SW480 (cell line): ENCODE measurements at regions not wholly inside any gene's neighbourhood (a gene's known extent, or its start where the extent isn't known, plus 50 kb on each side); places are given as distances from the start of the nearest gene placed in this dataset.
"Not testable (repeated sequence)": the region's sequence is repeated elsewhere in the genome, so short reads cannot be mapped to it uniquely, and the experiment has no call there.

Experiments
- DNase-seq: peaks from one replicate; pipeline ENCODE4 v3.0.0-alpha.2; 2016; ENCODE audit warnings: low spot score

DNA sequence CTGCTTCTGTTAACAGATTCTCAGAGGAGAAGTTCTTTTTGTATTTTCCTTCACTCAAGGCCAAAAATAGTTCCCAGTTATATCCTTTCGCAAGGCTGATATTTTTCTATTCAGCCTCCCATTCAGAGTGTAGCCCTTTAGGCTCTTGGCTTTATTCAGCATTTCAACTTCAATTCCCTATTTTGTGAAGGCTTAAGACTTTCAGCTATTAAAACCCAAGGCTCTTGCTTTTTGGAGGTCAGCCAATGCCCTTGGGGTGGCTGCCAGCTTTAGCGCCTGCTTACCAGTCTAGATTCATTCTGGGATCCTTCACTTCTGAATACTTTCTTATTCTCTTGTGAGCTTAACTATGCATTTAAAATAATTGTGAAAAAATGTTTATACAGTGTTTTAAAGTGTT is 57.3 kb upstream of the ADGRA3 start:
- DNase-seq = no peak

DNA sequence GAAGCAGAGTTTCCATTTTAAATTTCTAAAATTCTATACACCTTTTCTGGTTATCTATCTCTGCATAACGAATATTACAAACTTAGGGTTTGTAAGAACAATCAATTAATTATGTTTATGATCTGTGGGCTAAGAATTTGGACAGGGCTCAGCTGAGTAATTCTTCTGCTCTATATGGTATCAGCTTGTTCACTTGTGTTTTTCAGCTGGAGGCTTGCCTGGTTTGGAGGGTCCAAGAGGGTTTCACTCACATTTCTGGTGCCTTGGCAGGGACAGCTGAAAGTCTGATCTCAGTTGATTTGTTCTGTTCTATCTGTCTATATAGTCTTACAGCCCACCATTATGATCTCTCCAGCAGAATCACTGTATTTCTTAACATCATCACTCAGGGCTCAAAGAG is 57.8 kb upstream of the ADGRA3 start:
- DNase-seq = no peak

DNA sequence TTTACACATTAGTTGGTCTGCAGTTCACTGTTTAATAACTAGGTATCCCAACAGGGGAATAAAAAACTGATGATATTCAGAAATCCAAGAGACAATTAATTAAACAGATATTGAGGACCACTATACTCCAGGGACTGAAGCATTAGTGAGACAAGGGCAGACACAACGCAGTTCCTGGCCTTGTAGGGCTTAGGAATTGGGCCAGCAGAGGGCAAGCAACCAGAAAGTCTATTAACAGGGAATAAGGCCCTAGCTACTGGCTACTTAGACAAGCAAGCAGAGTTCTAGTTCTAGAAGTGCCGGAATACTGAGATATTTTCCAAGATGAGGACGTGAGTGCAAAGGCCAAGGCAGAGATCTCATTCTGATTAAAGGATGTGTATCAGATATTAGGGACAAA is 58.6 kb upstream of the ADGRA3 start:
- no peak for DNase-seq

DNA sequence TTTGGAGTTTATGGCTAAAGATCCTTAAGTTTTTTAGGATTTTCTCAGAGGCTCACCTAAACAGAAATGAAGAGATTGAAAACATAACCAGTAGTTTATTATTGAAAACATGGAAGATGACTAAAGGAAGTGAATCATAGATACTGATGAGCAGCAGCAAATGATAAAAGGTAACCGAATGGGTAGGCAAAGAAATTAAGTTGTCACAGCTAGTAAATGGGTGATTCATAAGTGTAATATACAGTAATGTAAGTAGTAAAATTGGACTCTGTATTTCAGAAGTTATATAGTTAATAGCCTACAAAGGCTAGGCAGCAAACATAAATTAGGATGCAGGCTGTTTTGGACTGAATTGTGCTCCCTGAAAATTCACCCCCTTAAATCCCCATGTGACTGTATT is 59.0 kb upstream of the ADGRA3 start:
- no peak for DNase-seq

- no peak for DNase-seq
These were observed 71.4 kb upstream of the ADGRA3 start for GRCh38 chr4:22587253-22587652.

DNA sequence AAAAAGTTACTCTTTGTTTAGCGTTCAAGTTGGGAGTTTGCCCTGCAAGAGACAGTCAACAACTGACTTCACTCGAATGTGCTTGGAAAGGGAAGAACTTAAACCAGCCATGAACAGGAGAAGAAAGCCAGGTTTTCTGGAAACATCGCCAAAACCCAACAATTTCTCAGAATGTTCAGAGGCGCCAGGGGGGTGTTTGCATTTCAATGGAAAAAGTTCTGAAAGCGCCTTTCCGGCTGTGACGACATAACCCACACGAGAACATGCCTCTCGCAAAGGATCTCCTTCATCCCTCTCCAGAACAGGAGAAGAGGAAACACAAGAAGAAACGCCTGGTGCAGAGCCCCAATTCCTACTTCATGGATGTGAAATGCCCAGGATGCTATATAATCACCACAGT is 78.1 kb upstream of the ADGRA3 start:
- no peak for DNase-seq

DNA sequence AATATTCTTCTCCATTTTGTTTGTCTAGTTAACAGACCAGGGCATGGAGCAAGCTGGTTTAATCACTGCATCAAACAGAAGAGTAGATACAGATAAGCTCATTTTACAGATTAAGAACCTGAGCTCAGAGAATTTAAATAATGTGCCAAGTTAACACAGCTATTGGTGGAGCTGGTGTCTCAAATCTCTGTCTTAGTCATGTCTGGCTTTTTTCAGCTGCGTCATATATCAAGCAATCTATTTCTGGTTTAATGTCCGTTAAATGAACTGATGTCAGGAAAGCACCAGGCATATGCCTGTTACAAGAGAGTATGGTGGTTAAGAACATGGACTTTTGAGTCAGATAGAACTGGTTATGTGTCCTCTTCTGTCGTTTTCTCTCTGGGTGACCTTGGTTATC is 79.8 kb upstream of the ADGRA3 start:
- no peak for DNase-seq

DNA sequence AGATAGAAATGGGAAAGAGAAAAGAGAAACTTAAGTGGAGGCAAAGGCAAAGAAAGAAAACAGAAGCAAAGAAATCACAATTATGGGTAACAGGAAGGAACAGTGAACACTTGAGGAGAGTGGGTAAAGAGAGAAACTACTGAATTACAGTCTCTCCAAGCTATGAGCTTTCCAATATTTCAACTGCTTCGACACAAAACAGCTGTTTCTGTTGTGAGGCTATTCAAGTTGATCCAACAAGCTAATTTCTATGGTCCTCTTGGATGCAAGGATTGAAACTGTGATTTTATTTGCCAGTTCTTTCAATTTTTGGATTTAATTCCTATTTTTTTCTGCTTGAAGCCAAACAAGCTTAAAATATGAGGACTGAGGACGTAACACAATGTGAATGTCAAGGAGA is 80.5 kb upstream of the ADGRA3 start:
- DNase-seq = no peak

GRCh38 chr4:22597471-22597870 is 81.6 kb upstream of the ADGRA3 start:
- no peak for DNase-seq

GRCh38 chr4:22598113-22599047 is 82.5 kb upstream of the ADGRA3 start:
- not testable (repeated sequence) for DNase-seq

GRCh38 chr4:22599228-22599928 is 83.5 kb upstream of the ADGRA3 start:
- not testable (repeated sequence) for DNase-seq

DNA sequence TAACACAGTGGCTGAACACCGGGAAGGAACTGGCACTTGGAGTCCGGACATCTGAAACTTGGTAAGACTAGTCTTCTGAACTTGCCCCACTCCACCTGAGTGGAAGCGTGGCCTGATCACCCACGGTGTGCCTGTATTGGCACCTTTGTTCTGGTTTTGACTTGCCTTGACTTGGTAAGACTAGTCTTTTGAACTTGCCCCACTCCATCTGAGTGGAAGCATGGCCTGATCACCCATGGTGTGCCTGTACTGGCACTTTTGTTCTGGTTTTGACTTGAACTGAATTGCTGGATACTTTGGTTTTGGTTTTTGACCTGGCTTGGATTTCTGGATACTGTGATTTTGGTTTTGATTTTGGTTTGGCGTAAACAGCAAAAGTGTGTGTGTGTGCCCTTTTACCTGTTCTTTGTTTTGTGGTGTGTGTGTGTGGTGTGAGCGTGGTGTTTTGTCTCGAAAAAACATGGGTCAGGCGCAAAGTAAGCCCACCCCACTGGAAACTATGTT is 84.1 kb upstream of the ADGRA3 start:
- not testable (repeated sequence) for DNase-seq

GRCh38 chr4:22601638-22602037 is 85.8 kb upstream of the ADGRA3 start:
- not testable (repeated sequence) for DNase-seq

DNA sequence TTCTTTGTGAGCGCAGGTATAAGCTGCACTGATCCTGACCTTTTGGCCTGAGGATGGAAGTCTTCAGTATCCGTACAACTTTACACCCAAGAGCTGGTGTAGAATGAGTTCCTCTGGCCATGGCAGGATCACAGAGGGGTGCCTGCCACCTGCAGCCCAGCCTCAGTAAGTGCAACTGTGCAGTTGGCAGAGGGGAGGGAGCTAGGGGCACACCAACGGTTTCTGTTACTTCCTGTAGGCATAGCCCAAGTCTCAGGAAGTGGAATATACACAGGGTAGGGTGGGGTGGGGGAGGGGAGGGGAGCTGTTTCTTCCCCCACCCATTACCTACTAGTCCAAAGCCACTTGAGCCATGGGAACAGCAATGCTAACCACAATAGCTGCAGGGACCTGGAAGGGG is 85.4 kb upstream of the GBA3 start:
- peak; percentile 49 for DNase-seq

DNA sequence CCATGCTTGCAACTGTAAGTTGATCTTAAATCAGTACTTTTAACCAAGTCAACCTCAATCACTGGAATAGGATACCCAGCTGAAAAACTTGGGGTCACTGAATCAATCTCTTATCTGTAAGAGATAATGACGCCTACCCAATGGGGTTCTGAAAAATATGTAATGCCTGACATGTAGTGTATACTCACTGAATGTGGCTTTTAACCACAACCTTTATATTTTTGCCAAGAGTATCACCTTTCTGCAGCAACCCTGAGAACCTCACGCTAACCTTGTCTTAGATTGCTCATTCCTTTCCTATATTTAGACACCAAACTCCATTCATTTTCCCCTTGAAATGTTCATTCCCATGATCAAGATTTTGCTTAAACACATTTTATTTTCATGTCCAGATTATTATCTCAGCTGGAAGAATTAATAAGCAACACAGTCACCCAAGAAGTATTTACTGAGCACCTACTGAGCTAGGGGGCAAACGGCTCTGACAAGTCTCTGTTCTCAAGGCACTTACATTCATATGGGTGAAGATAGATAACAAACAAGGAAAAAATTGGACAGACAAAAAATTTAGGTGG is 82.7 kb upstream of the GBA3 start:
- DNase-seq = not testable (repeated sequence)

GRCh38 chr4:22614114-22614513 is 78.6 kb upstream of the GBA3 start:
- DNase-seq = no peak

GRCh38 chr4:22616516-22616915 is 76.2 kb upstream of the GBA3 start:
- DNase-seq = no peak

DNA sequence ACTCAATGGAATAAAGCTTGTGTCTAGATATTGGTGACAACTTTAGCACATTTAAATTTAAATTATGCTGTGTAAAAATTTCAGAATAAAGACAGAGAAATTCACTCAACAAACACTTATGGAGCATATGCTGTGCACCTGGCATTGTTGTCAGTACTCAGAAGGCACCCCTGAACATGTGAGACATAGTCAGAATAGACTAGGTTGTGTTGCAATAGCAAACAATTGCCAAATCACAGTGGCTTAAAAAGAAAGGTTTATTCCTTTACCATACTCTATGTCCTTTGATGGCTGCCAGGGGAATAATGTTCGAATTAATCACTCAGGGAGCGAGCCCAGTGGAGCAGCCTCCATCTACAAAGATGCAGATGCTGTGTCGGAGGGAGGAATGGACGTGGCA is 72.6 kb upstream of the GBA3 start:
- not testable (repeated sequence) for DNase-seq

DNA sequence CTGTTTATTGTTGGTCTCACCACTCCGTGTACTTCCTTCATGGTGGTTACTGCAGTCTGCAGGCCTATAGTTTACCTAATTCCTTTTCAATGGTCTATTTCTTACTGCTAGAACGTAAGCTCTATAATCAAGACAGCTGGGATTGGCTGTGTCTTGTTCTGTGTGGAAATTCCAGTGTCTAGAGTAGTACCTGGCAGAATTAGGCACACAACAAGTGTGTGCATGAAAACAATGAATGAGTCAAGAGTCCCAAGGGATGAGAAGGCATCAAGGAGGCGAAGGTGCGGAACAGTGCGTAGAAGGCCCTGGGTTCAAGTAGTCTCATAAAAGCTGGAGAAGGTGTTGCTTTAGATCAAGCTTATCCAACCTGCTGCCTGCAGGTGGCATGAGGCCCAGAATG is 70.8 kb upstream of the GBA3 start:
- DNase-seq = not testable (repeated sequence)

DNA sequence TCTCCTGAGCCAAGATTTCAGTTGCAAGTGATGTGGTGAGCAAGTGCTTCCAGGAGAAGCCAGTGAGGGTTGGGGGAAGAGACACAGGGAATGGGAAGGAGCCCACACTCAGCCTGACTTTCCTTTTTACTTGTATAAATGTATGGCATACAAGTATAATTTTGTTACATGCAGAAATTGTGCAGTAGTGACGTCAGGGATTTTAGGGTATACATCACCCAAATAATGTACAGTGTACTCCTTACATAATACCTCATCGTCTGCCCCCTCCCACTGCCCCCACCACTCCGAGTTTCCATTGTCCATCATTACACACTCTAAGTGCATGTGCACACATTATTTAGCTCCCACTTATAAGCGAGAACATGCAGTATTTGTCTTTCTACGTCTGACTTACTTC is 68.7 kb upstream of the GBA3 start:
- not testable (repeated sequence) for DNase-seq

DNA sequence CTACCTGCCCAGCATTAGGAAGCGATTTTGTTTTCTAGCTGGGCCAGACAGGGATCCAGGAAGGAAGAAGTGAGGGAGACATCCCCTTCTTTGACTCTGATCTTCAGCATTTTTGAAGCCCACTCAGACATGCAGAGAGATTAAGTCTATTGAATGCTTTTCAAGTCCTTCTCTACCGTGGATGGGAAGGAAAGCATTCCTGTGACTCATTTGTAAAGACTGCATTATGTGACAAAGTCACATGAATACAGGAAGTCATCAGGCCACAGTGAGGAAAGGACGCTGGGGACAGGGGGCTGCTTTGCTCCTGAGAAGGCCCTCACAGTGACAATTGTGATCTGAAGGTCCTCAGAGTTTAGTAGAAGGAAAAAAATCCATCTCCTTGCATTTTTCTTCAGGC is 67.4 kb upstream of the GBA3 start:
- DNase-seq = peak; percentile 7

DNA sequence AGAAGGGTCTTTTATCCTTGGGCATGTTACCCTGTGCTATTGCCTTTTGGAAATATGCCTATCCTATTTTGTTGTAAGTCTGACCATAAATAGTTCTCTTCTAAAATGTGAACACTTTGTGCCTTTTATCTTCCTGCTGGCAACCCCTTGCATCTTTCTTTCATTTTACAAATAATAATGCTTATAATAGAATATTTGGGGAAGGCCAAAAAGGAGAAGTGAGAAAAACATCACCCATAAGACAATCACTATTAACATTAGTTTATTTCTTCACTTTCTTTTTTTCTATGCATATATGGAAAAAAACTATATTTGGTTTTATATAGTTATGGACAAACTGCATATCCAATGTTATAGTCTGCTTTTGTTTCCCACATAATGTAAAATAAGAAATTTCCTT is 64.9 kb upstream of the GBA3 start:
- DNase-seq = not testable (repeated sequence)
